KMS-11 (cell line): ENCODE measurements at regions not wholly inside any gene's neighbourhood (a gene's known extent, or its start where the extent isn't known, plus 50 kb on each side); places are given as distances from the start of the nearest gene placed in this dataset.
A peak's percentile ranks its signal among the peaks of the same experiment; 100 is the strongest.

Experiments used
- H2AFZ ChIP-seq: fragments of 200-600 bp; sonication (generic); 2 replicates; pipeline ENCODE4 v1.6.1; 2016; ENCODE audit warnings: antibody characterized with exemption, mixed run types, low read depth
- H3K27ac ChIP-seq: fragments of 200-600 bp; sonication (generic); 2 replicates; pipeline ENCODE4 v1.6.1; 2016; ENCODE audit warnings: mild to moderate bottlenecking, mixed run types
- H3K27me3 ChIP-seq: fragments of 200-600 bp; sonication (generic); 2 replicates; pipeline ENCODE4 v1.6.1; 2017; ENCODE audit warnings: mild to moderate bottlenecking, low read depth, mixed run types, moderate library complexity; ENCODE audit not compliant: insufficient read depth
- H3K36me3 ChIP-seq: fragments of 200-600 bp; sonication (generic); 2 replicates; pipeline ENCODE4 v1.6.1; 2017; ENCODE audit warnings: mild to moderate bottlenecking, mixed run types; ENCODE audit not compliant: insufficient read depth
- H3K4me1 ChIP-seq: fragments of 200-600 bp; sonication (generic); 2 replicates; pipeline ENCODE4 v1.6.1; 2016; ENCODE audit warnings: mild to moderate bottlenecking, low read depth, mixed run types; ENCODE audit not compliant: poor library complexity, severe bottlenecking
- H3K4me2 ChIP-seq: fragments of 200-600 bp; sonication (generic); 2 replicates; pipeline ENCODE4 v1.7.0; 2016; ENCODE audit warnings: mild to moderate bottlenecking, mixed run types
- H3K4me3 ChIP-seq: fragments of 200-600 bp; sonication (generic); IDR thresholded peaks from 2 replicates; pipeline ENCODE4 v1.6.1; 2017; ENCODE audit warnings: low read depth, low read length, mixed read lengths; ENCODE audit not compliant: insufficient read depth
- H3K79me2 ChIP-seq: fragments of 200-600 bp; sonication (generic); 2 replicates; pipeline ENCODE4 v1.6.1; 2016; ENCODE audit warnings: low read depth, mixed run types; ENCODE audit not compliant: insufficient read depth
- H3K9ac ChIP-seq: fragments of 200-600 bp; sonication (generic); 2 replicates; pipeline ENCODE4 v1.6.1; 2016; ENCODE audit warnings: mild to moderate bottlenecking, mixed run types
- H4K20me1 ChIP-seq: fragments of 200-600 bp; sonication (generic); 2 replicates; pipeline ENCODE4 v1.6.1; 2016; ENCODE audit warnings: mild to moderate bottlenecking, mixed run types; ENCODE audit not compliant: insufficient read depth
- TF ChIP-seq, protein P1 (sequence below): fragments of 200-600 bp; sonication (generic); conservative IDR thresholded peaks from 2 replicates; pipeline ENCODE4 v1.6.1; 2017; ENCODE audit warnings: low read depth, mild to moderate bottlenecking, antibody characterized with exemption, low read length, moderate library complexity, mixed read lengths

DNA sequence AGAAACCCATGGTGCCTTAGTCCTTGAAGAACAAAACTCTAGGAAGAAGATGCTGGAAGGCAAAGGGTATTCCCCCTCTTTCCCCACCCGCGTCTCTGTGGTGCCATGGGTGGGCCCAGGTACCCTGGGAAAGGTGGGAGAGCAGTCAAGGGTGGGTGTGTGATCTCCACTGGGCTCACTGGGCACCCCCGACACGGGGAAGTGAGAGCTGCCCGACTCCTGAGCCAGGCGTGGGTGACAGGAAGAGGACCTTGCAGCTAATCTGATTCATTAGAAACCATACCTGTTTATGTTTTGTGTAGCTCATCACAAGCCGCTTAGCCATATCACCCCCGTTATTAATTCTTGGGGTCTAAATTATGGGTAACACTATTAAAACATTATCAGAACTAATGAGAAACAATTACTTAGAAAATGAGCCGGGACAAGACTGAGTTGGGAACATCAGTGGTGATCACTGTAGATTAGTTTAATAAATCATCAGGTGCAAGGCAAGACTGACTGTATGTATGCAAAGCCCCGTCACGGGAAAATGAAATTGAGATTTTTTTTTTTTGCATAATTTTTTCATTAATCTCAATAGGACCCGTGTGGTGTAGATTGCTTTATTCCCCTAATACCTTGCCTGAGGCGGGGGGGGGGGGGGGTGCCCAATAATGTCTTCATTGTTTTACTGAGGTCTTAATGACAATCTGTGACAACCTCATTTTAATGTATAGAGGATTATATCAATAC is 77.3 kb downstream of the ZIC5 start:
- no peak overlapping the region for H2AFZ ChIP-seq
- H3K9ac ChIP-seq = no peak overlapping the region
- no peaks in the 10 kb centered on the region for H3K79me2 ChIP-seq
- H3K36me3 ChIP-seq = no peaks in the 10 kb centered on the region
- H4K20me1 ChIP-seq = no peaks in the 10 kb centered on the region
- no peaks in the 10 kb centered on the region for H3K4me1 ChIP-seq
- H3K27me3 ChIP-seq = no peaks in the 10 kb centered on the region
- TF ChIP-seq, protein P1, sequence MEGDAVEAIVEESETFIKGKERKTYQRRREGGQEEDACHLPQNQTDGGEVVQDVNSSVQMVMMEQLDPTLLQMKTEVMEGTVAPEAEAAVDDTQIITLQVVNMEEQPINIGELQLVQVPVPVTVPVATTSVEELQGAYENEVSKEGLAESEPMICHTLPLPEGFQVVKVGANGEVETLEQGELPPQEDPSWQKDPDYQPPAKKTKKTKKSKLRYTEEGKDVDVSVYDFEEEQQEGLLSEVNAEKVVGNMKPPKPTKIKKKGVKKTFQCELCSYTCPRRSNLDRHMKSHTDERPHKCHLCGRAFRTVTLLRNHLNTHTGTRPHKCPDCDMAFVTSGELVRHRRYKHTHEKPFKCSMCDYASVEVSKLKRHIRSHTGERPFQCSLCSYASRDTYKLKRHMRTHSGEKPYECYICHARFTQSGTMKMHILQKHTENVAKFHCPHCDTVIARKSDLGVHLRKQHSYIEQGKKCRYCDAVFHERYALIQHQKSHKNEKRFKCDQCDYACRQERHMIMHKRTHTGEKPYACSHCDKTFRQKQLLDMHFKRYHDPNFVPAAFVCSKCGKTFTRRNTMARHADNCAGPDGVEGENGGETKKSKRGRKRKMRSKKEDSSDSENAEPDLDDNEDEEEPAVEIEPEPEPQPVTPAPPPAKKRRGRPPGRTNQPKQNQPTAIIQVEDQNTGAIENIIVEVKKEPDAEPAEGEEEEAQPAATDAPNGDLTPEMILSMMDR = no peak
- H3K4me3 ChIP-seq = no peak overlapping the region
- no peak overlapping the region for H3K27ac ChIP-seq
- no peak overlapping the region for H3K4me2 ChIP-seq

DNA sequence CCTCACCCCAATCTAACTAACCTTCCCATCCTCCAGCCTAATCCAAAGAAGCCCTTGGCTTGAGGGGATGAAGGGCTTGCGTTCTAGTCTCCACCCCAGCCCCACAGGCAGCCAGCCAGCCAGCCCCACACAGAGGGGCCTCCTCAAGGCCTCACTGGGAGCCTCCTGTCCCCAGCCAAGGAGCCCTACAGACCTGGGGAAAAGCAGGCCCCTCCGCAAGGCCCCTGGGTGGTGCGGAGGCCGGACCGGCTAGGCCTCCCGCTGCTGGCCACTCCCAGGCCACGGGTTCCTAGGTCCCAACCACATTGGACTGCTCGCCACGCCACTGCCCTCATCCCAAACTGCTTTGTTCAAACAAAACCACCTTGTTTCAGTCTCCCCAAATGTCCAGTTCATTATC is 78.0 kb downstream of the ZIC5 start:
- H4K20me1 ChIP-seq = no peaks in the 10 kb centered on the region
- no peaks in the 10 kb centered on the region for H3K27me3 ChIP-seq
- no peak overlapping the region for H3K4me3 ChIP-seq
- H3K36me3 ChIP-seq = no peaks in the 10 kb centered on the region
- TF ChIP-seq, protein P1 = no peak
- no peak overlapping the region for H3K27ac ChIP-seq
- no peaks in the 10 kb centered on the region for H3K79me2 ChIP-seq
- no peak overlapping the region for H2AFZ ChIP-seq
- H3K4me1 ChIP-seq = no peaks in the 10 kb centered on the region
- H3K4me2 ChIP-seq = no peak overlapping the region
- no peak overlapping the region for H3K9ac ChIP-seq

DNA sequence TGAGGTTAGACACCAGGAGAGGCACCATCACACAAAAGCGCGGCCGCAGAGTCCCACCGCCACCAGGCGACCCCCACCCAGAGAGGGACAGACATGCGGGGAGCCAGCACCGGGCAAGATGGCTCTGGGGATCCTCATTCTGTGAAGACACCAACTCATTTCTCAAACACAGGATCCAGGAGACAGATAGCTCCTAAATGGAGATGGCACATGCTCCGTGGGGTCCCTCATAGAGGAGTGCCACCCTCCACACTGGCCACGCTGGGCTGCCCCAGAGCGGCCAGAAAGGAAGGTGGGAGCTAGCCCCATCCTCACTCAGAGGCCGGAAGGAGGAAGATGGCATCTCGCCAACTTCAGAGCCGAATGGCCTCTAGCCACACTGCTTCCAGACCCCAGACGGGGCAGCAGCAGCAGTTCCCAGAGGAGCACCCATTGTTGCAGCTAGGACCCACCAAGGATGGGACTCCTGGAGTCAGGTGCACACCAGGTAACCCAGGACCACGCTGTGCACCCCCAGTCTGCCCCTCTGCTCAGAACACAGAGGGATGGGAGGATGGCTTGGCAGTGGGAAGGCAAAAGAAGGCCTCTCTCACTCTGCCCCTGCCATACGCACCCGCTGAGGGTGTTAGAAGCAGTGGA is 78.6 kb downstream of the ZIC5 start:
- Histone ChIP-seq H3K27me3 (no peaks in the 10 kb centered on the region), H3K9ac (no peak overlapping the region), H3K79me2 (no peaks in the 10 kb centered on the region), H2AFZ (no peak overlapping the region), H3K4me3 (no peak overlapping the region), H3K36me3 (no peaks in the 10 kb centered on the region), H3K27ac (no peak overlapping the region), H3K4me2 (no peak overlapping the region), H4K20me1 (no peaks in the 10 kb centered on the region), H3K4me1 (no peaks in the 10 kb centered on the region)
- TF ChIP-seq, protein P1 = no peak

DNA sequence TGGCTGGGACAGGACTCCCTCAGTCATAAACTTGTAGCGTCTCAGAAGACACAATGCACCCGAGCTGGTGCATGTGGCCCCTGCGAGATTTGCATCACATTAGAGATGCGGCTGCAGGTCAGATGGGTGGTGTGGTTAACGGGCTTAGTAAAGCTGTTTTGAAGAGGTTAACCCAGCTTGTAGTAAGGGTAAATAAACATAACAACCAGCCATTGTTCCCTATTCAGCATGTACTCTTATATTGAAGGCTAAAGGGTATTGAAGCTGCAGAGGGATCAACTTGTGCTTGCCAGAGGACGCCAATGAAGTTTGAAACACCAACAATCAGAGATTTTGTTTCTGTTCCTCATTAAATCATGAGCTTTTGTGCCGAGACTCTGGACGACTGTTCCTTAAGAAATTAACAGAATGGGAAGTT is 79.4 kb downstream of the ZIC5 start:
- no peaks in the 10 kb centered on the region for H3K4me1 ChIP-seq
- TF ChIP-seq, protein P1 = no peak
- no peaks in the 10 kb centered on the region for H3K79me2 ChIP-seq
- H3K4me2 ChIP-seq = 0 out of 2 replicates have a peak overlapping the region, but pooled peaks have one; percentile 17
- H3K9ac ChIP-seq = no peak overlapping the region
- no peaks in the 10 kb centered on the region for H3K27me3 ChIP-seq
- no peaks in the 10 kb centered on the region for H4K20me1 ChIP-seq
- H3K27ac ChIP-seq = no peak overlapping the region
- H2AFZ ChIP-seq = no peak overlapping the region
- H3K36me3 ChIP-seq = no peaks in the 10 kb centered on the region
- H3K4me3 ChIP-seq = no peak overlapping the region
